ENCODE measurements at regions not wholly inside any gene's neighbourhood (a gene's known extent, or its start where the extent isn't known, plus 50 kb on each side); places are given as distances from the start of the nearest gene placed in this dataset.

DNA sequence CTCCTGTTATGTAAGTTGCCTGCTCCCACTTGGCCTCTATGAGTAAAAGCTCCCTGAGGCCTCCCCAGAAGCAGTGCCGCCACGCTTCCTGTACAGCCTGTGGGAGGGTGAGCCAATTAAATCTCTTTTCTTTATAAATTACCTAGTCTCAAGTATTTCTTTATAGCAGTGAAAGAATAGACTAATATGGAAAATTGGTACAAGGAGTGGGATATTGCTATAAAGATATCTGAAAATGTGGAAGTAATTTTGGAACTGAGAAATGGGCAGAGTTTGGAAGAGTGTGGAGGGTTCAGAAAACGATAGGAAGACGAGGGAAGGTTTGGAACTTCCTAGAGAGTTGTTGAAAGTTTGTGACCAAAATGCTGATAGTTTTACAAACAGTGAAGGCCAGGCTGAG is 572.3 kb downstream of the MATN1 start:
- TF ChIP-seq, protein P1, sequence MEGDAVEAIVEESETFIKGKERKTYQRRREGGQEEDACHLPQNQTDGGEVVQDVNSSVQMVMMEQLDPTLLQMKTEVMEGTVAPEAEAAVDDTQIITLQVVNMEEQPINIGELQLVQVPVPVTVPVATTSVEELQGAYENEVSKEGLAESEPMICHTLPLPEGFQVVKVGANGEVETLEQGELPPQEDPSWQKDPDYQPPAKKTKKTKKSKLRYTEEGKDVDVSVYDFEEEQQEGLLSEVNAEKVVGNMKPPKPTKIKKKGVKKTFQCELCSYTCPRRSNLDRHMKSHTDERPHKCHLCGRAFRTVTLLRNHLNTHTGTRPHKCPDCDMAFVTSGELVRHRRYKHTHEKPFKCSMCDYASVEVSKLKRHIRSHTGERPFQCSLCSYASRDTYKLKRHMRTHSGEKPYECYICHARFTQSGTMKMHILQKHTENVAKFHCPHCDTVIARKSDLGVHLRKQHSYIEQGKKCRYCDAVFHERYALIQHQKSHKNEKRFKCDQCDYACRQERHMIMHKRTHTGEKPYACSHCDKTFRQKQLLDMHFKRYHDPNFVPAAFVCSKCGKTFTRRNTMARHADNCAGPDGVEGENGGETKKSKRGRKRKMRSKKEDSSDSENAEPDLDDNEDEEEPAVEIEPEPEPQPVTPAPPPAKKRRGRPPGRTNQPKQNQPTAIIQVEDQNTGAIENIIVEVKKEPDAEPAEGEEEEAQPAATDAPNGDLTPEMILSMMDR (optimal IDR thresholded peaks at IDR 0.05 in 1 of 3, IDR thresholded peaks at IDR 0.05 in 1 of 3, conservative IDR thresholded peaks at IDR 0.05 in 1 of 3; ENCODE audit: extremely low read depth in 1 of 3, insufficient read depth in 2 of 3, low read length in 3 of 3) = no peak
- no peak for TF ChIP-seq EZH2 (IDR thresholded peaks at IDR 0.05; ENCODE audit: low read length)

Data from keratinocyte (primary cell).